SKM-1 (cell line): ENCODE measurements at regions not wholly inside any gene's neighbourhood (a gene's known extent, or its start where the extent isn't known, plus 50 kb on each side); places are given as distances from the start of the nearest gene placed in this dataset.

Source experiments
- DNase-seq: peaks from one replicate; lab custom pipeline; 2025; ENCODE audit not compliant: unreplicated experiment; lab: John Stamatoyannopoulos, UW

GRCh38 chr4:184310881-184311709 is 93.4 kb upstream of the ENPP6 start:
- DNase-seq, result no peak

GRCh38 chr4:184310171-184310567 is 92.5 kb upstream of the ENPP6 start:
- DNase-seq, result no peak

- DNase-seq, result no peak
Observed at GRCh38 chr4:184309241-184310170, 91.8 kb upstream of the ENPP6 start.

GRCh38 chr4:184306949-184307348 is 89.3 kb upstream of the ENPP6 start:
- DNase-seq, result no peak

- DNase-seq, result no peak
Observed at GRCh38 chr4:184306470-184306869, 88.8 kb upstream of the ENPP6 start.

GRCh38 chr4:184300816-184301215 is 83.1 kb upstream of the ENPP6 start:
- no peak for DNase-seq

GRCh38 chr4:184298254-184298653 is 80.6 kb upstream of the ENPP6 start:
- DNase-seq, result no peak

- no peak for DNase-seq
Observed at GRCh38 chr4:184295206-184295605, 77.5 kb upstream of the ENPP6 start.

- DNase-seq, result no peak
Observed at GRCh38 chr4:184294606-184295133, 77.0 kb upstream of the ENPP6 start.

- DNase-seq, result peak; percentile 84
Observed at GRCh38 chr4:184293552-184293951, 75.9 kb upstream of the ENPP6 start.

- DNase-seq, result no peak
Observed at GRCh38 chr4:184292877-184293276, 75.2 kb upstream of the ENPP6 start.

- DNase-seq, result no peak
Observed at GRCh38 chr4:184292465-184292867, 74.8 kb upstream of the ENPP6 start.

GRCh38 chr4:184289179-184289535 is 71.5 kb upstream of the ENPP6 start:
- DNase-seq, result no peak

GRCh38 chr4:184288451-184289178 is 70.9 kb upstream of the ENPP6 start:
- DNase-seq, result no peak

- DNase-seq, result no peak
Observed at GRCh38 chr4:184287697-184288255, 70.1 kb upstream of the ENPP6 start.

GRCh38 chr4:184286358-184286757 is 68.7 kb upstream of the ENPP6 start:
- DNase-seq, result no peak

GRCh38 chr4:184284742-184285141 is 67.1 kb upstream of the ENPP6 start:
- DNase-seq, result no peak

- no peak for DNase-seq
Observed at GRCh38 chr4:184284336-184284690, 66.6 kb upstream of the ENPP6 start.

- DNase-seq, result no peak
Observed at GRCh38 chr4:184283659-184284335, 66.1 kb upstream of the ENPP6 start.

GRCh38 chr4:184282895-184283654 is 65.4 kb upstream of the ENPP6 start:
- no peak for DNase-seq
